ENCODE measurements at regions not wholly inside any gene's neighbourhood (a gene's known extent, or its start where the extent isn't known, plus 50 kb on each side); places are given as distances from the start of the nearest gene placed in this dataset.

DNA sequence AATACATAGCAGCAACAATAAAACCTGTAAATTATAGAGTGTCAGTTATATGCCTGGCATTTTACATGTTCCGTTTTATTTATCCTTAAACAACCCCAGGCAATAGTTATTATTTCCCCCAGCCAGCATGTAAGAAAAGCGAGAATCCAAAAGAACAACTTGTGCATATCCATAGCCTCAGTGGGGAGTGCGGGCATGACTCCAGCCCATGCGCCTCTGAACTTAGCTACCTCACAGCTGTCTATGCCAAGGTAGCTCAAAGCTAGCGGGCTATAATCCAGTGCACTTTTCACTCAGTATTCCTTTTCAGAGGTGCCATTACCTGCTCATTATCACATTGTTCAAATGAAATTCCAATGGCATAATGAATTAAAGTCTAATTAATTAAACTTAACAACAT lies 257.3 kb upstream of the EDNRA start:
- TF ChIP-seq POLR2A (IDR thresholded peaks at IDR 0.05; ENCODE audit: low read length) (no peak), GATA1 (IDR thresholded peaks at IDR 0.05; ENCODE audit: low read depth, low read length) (no peak)

Measured in erythroblast (primary cell).